GM23248 (cell line): ENCODE measurements at regions not wholly inside any gene's neighbourhood (a gene's known extent, or its start where the extent isn't known, plus 50 kb on each side); places are given as distances from the start of the nearest gene placed in this dataset.
A peak's percentile ranks its signal among the peaks of the same experiment; 100 is the strongest.

Experiments used
- DNase-seq: peaks from one replicate; pipeline ENCODE4 v3.0.0-alpha.2; 2015
- H2AFZ ChIP-seq: fragments of 200-600 bp; sonication (generic); 2 replicates; pipeline ENCODE4 v1.6.1; 2016; ENCODE audit warnings: antibody characterized with exemption
- H3F3A ChIP-seq: fragments of 200-600 bp; sonication (generic); 2 replicates; pipeline ENCODE4 v1.6.1; 2016; ENCODE audit warnings: mild to moderate bottlenecking, antibody characterized with exemption, mixed run types; ENCODE audit not compliant: insufficient read depth
- H3K27ac ChIP-seq: fragments of 200-600 bp; sonication (generic); 2 replicates; pipeline ENCODE4 v1.5.1; 2016; ENCODE audit warnings: mild to moderate bottlenecking
- H3K27me3 ChIP-seq: fragments of 200-600 bp; sonication (generic); replicated peaks from 2 replicates; pipeline ENCODE4 v1.6.1; 2016; ENCODE audit warnings: mild to moderate bottlenecking; ENCODE audit not compliant: insufficient read depth
- H3K36me3 ChIP-seq: fragments of 200-600 bp; sonication (generic); 2 replicates; pipeline ENCODE4 v1.6.1; 2016; ENCODE audit warnings: low read depth, mild to moderate bottlenecking
- H3K4me1 ChIP-seq: fragments of 200-600 bp; sonication (generic); 2 replicates; pipeline ENCODE4 v1.6.1; 2016; ENCODE audit warnings: mild to moderate bottlenecking; ENCODE audit not compliant: insufficient read depth
- H3K4me2 ChIP-seq: fragments of 200-600 bp; sonication (generic); one replicate; pipeline ENCODE4 v1.6.1; 2016; ENCODE audit warnings: mild to moderate bottlenecking; ENCODE audit not compliant: unreplicated experiment
- H3K4me3 ChIP-seq: fragments of 200-600 bp; sonication (generic); 2 replicates; pipeline ENCODE4 v1.5.1; 2016; ENCODE audit warnings: mild to moderate bottlenecking
- H3K79me2 ChIP-seq: fragments of 200-600 bp; sonication (generic); 2 replicates; pipeline ENCODE4 v1.6.1; 2016; ENCODE audit warnings: mild to moderate bottlenecking; ENCODE audit not compliant: insufficient read depth
- H3K9ac ChIP-seq: fragments of 200-600 bp; sonication (generic); 2 replicates; pipeline ENCODE4 v1.6.1; 2016; ENCODE audit warnings: mild to moderate bottlenecking
- H3K9me2 ChIP-seq: fragments of 200-600 bp; sonication (generic); 2 replicates; pipeline ENCODE4 v1.6.1; 2016; ENCODE audit warnings: mixed run types, mild to moderate bottlenecking, moderate library complexity; ENCODE audit not compliant: insufficient read depth
- H3K9me3 ChIP-seq: fragments of 200-600 bp; sonication (generic); one replicate; pipeline ENCODE4 v1.6.1; 2017; ENCODE audit warnings: low read depth
- H4K20me1 ChIP-seq: fragments of 200-600 bp; sonication (generic); 2 replicates; pipeline ENCODE4 v1.6.0; 2016; ENCODE audit not compliant: insufficient read depth
- EZH2 ChIP-seq: fragments of 200-600 bp; sonication (generic); IDR thresholded peaks from 2 replicates; pipeline ENCODE4 v1.6.1; 2018; ENCODE audit warnings: antibody characterized with exemption, mild to moderate bottlenecking; ENCODE audit not compliant: insufficient read depth, poor library complexity, severe bottlenecking
- EZH2phosphoT487 ChIP-seq: fragments of 200-600 bp; sonication (generic); IDR thresholded peaks from 2 replicates; pipeline ENCODE4 v1.6.1; 2018; ENCODE audit warnings: antibody characterized with exemption, moderate library complexity, mild to moderate bottlenecking, low read depth; ENCODE audit not compliant: insufficient read depth
- WGBS, 2 experiments: methylation state at CpG; one replicate each; pipeline ENCODE4 v1.1.6; 2015 to 2017; ENCODE audit warnings: low lambda C conversion rate in 2 of 2, low coverage in 1 of 2; ENCODE audit errors: missing lambda C conversion rate in 2 of 2; 5-methylcytosine and 5-hydroxymethylcytosine counted together
- in situ Hi-C: fragments of 300-500 bp; cut with MboI; formaldehyde crosslinking; loops from 2 replicates; pipeline ENCODE4 v1.15.0; 2020

DNA sequence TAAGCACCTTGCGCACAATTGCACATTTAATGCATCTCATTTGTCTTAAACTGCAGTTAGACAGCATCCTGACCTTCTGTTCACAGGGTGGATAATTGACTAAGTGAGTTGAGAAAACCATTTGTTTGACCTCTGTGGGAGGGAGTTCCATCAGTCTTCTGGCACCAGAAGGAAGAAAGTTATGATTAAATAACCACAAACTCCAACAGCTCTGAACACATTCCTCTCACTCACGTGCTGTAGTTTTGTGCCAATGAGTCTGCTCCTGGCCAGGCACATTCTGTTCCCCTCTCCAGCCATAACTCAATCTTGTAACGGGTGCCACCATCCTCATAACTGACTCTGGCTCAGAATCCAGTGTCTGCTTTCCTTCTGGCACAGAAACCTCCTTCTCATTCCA lies 817.2 kb downstream of the SLITRK1 start:
- Histone ChIP-seq H2AFZ (no peak overlapping the region), H3K4me3 (no peak overlapping the region), H3F3A (no peaks in the 10 kb centered on the region), H3K79me2 (no peaks in the 10 kb centered on the region), H3K27me3 (no peaks in the 10 kb centered on the region), H3K9me3 (no peaks in the 10 kb centered on the region), H3K9me2 (no peaks in the 10 kb centered on the region), H4K20me1 (no peaks in the 10 kb centered on the region), H3K36me3 (no peaks in the 10 kb centered on the region), H3K27ac (no peak overlapping the region), H3K4me2 (no peak overlapping the region), H3K9ac (no peak overlapping the region), H3K4me1 (peaks cover 15% of the 10 kb centered on the region)
- in situ Hi-C loops: no loop called here
- TF ChIP-seq EZH2phosphoT487 (no peak), EZH2 (no peak)
- peak; percentile 66 for DNase-seq
- WGBS, 2 experiments: 12 to 18% methylated on average over 3 of the region's 3 CpGs

DNA sequence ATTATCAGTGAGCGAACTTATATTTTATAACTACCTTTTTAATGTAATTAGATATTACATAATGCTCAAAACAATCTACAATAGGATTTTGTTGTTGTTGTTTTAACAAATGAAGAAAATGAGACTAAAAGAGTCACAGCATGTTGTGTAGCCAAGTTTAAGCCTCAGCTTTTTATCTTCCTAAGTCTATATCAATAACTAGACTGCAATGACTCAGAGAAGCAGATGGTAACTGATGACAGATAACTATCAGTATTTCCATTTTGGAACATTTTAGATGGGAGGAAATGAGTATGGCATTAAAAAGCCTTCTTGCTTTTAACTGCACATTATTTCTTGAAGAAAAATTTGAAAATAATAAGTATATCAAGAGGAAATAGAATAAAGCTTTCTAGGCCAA lies 825.2 kb downstream of the SLITRK1 start:
- H3K9me2 ChIP-seq: no peaks in the 10 kb centered on the region
- H3K79me2 ChIP-seq: no peaks in the 10 kb centered on the region
- peak; percentile 63 for DNase-seq
- peaks cover 9% of the 10 kb centered on the region for H3K4me1 ChIP-seq
- H3K36me3 ChIP-seq: no peaks in the 10 kb centered on the region
- H3F3A ChIP-seq: 0 out of 2 replicates have a peak, but pooled peaks cover 8% of the 10 kb centered on the region
- WGBS, 2 experiments: 98 to 100% methylated on average over 1 of the region's 1 CpG
- H3K27me3 ChIP-seq: no peaks in the 10 kb centered on the region
- H3K4me3 ChIP-seq: no peak overlapping the region
- H3K4me2 ChIP-seq: peak overlapping the region; percentile 8
- TF ChIP-seq EZH2 (no peak), EZH2phosphoT487 (no peak)
- H3K9ac ChIP-seq: no peak overlapping the region
- H3K27ac ChIP-seq: no peak overlapping the region
- in situ Hi-C loops: no loop called here
- no peaks in the 10 kb centered on the region for H3K9me3 ChIP-seq
- H2AFZ ChIP-seq: 0 out of 2 replicates have a peak overlapping the region, but pooled peaks have one; percentile 35
- no peaks in the 10 kb centered on the region for H4K20me1 ChIP-seq

DNA sequence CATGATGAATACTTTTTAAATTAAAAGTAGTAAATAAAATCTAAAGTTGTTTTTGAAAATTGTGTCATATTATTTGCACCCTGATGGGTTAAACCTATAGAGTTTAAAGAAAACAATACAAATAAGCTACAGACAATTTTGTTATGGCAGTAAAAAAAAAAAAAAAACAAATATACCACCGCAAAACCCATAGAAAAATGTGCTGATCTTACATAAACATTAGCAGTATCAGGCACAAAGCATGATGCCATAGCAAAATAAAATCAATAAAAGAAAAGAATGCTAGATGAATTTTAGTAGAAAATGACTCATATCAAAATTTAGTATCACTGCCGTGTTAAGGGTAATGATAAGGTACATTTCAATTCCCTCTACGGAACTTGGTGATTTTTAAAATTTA lies 826.0 kb downstream of the SLITRK1 start:
- Histone ChIP-seq H3K4me3 (no peak overlapping the region), H3K9me2 (no peaks in the 10 kb centered on the region), H3K9me3 (no peaks in the 10 kb centered on the region), H4K20me1 (no peaks in the 10 kb centered on the region), H3K9ac (no peak overlapping the region), H3K4me1 (peaks cover 9% of the 10 kb centered on the region), H2AFZ (no peak overlapping the region), H3K4me2 (no peak overlapping the region), H3K27ac (no peak overlapping the region), H3K79me2 (no peaks in the 10 kb centered on the region), H3K27me3 (no peaks in the 10 kb centered on the region), H3K36me3 (no peaks in the 10 kb centered on the region), H3F3A (0 out of 2 replicates have a peak, but pooled peaks cover 8% of the 10 kb centered on the region)
- 98 to 100% methylated on average over 3 of the region's 3 CpGs for WGBS, 2 experiments
- DNase-seq: no peak
- in situ Hi-C loops: no loop called here
- TF ChIP-seq EZH2 (no peak), EZH2phosphoT487 (no peak)

DNA sequence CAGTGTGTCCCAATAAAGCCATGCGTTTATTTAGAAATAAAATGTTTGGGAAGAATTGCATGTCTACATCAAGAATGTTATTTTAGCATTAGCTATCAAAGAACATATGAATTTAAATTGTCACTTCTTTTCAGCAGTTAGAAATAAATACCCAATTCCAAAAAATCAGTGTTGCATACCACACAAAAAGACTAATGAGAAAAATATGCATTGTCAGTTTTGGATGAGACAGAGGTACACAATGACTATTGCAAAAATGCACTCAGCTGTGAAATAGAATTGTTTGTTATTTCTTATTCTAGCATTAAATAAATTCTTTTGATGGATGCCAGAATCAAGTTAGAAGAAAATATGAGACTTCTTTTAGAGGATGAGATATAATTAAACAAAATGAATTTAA lies 833.9 kb downstream of the SLITRK1 start:
- peaks cover 5% of the 10 kb centered on the region for H3K9me2 ChIP-seq
- H3F3A ChIP-seq: no peaks in the 10 kb centered on the region
- peaks cover 12% of the 10 kb centered on the region for H3K4me1 ChIP-seq
- no peaks in the 10 kb centered on the region for H3K79me2 ChIP-seq
- H3K9ac ChIP-seq: no peak overlapping the region
- no peaks in the 10 kb centered on the region for H3K27me3 ChIP-seq
- peak; percentile 60 for DNase-seq
- no peak overlapping the region for H2AFZ ChIP-seq
- 0 to 2% methylated on average over 1 of the region's 1 CpG for WGBS, 2 experiments
- H3K4me2 ChIP-seq: peak overlapping the region; percentile 5
- H4K20me1 ChIP-seq: no peaks in the 10 kb centered on the region
- H3K27ac ChIP-seq: no peak overlapping the region
- H3K9me3 ChIP-seq: no peaks in the 10 kb centered on the region
- TF ChIP-seq EZH2: no peak
- no peak for TF ChIP-seq EZH2phosphoT487
- no peaks in the 10 kb centered on the region for H3K36me3 ChIP-seq
- in situ Hi-C loops: no loop called here
- H3K4me3 ChIP-seq: no peak overlapping the region
